H9 (cell line): ENCODE measurements at regions not wholly inside any gene's neighbourhood (a gene's known extent, or its start where the extent isn't known, plus 50 kb on each side); places are given as distances from the start of the nearest gene placed in this dataset.
A peak's percentile ranks its signal among the peaks of the same experiment; 100 is the strongest.

ENCODE experiments used
- DNase-seq: peaks from one replicate; pipeline ENCODE4 v3.0.0-alpha.2; 2017
- H2AFZ ChIP-seq: one replicate; pipeline ENCODE4 v1.6.1; 2013; ENCODE audit warnings: mild to moderate bottlenecking, low read length, control low read depth, moderate library complexity
- H2AK5ac ChIP-seq: 2 replicates; pipeline ENCODE4 v1.6.1; 2013; ENCODE audit warnings: low read length, control low read depth, mixed read lengths; ENCODE audit not compliant: insufficient read length
- H2BK120ac ChIP-seq: one replicate; pipeline ENCODE4 v1.6.1; 2013; ENCODE audit warnings: low read depth, mild to moderate bottlenecking, low read length, control low read depth, inconsistent platforms; ENCODE audit not compliant: poor library complexity, severe bottlenecking
- H2BK12ac ChIP-seq: 2 replicates; pipeline ENCODE4 v1.6.1; 2013; ENCODE audit warnings: low read length, control low read depth, mixed read lengths, low read depth; ENCODE audit not compliant: insufficient read length
- H2BK15ac ChIP-seq: 2 replicates; pipeline ENCODE4 v1.6.1; 2013; ENCODE audit warnings: low read depth, low read length, control low read depth
- H2BK20ac ChIP-seq: one replicate; pipeline ENCODE4 v1.6.1; 2013; ENCODE audit warnings: low read depth, mild to moderate bottlenecking, low read length, control low read depth, inconsistent platforms; ENCODE audit not compliant: poor library complexity, severe bottlenecking
- H2BK5ac ChIP-seq: 2 replicates; pipeline ENCODE4 v1.6.1; 2013; ENCODE audit warnings: low read length, control low read depth, mixed read lengths; ENCODE audit not compliant: insufficient read length
- H3K14ac ChIP-seq: 2 replicates; pipeline ENCODE4 v1.6.1; 2013; ENCODE audit warnings: low read length, control low read depth; ENCODE audit not compliant: insufficient read depth
- H3K18ac ChIP-seq: 2 replicates; pipeline ENCODE4 v1.6.1; 2013; ENCODE audit warnings: low read depth, mild to moderate bottlenecking, mixed read lengths, low read length, control low read depth; ENCODE audit not compliant: insufficient read length
- H3K23ac ChIP-seq: 2 replicates; pipeline ENCODE4 v1.6.1; 2013; ENCODE audit warnings: low read length, control low read depth, mixed read lengths, low read depth; ENCODE audit not compliant: insufficient read length
- H3K23me2 ChIP-seq: 2 replicates; pipeline ENCODE4 v1.6.1; 2013; ENCODE audit warnings: low read depth, mild to moderate bottlenecking, mixed read lengths, low read length, control low read depth; ENCODE audit not compliant: insufficient read length, poor library complexity, severe bottlenecking
- H3K27ac ChIP-seq: 2 replicates; pipeline ENCODE4 v1.5.1; 2013; ENCODE audit warnings: low read length, control low read depth, mixed read lengths, low read depth; ENCODE audit not compliant: insufficient read length
- H3K27me3 ChIP-seq: 2 replicates; pipeline ENCODE4 v1.6.1; 2013; ENCODE audit warnings: low read length, control low read depth, inconsistent platforms; ENCODE audit not compliant: insufficient read depth
- H3K4ac ChIP-seq: 2 replicates; pipeline ENCODE4 v1.6.1; 2013; ENCODE audit warnings: low read depth, mild to moderate bottlenecking, control low read depth, inconsistent platforms, low read length, moderate library complexity
- H3K4me1 ChIP-seq: 2 replicates; pipeline ENCODE4 v1.6.1; 2013; ENCODE audit warnings: low read length, control low read depth, inconsistent platforms; ENCODE audit not compliant: insufficient read depth
- H3K4me2 ChIP-seq: 2 replicates; pipeline ENCODE4 v1.6.1; 2013; ENCODE audit warnings: low read length, control low read depth, mixed read lengths; ENCODE audit not compliant: insufficient read length, insufficient read depth
- H3K56ac ChIP-seq: 2 replicates; pipeline ENCODE4 v1.6.1; 2013; ENCODE audit warnings: low read depth, mild to moderate bottlenecking, mixed read lengths, low read length, control low read depth; ENCODE audit not compliant: insufficient read length
- H3K79me1 ChIP-seq: 2 replicates; pipeline ENCODE4 v1.6.1; 2013; ENCODE audit warnings: low read depth, mild to moderate bottlenecking, moderate library complexity, low read length, control low read depth, inconsistent platforms; ENCODE audit not compliant: insufficient read depth, poor library complexity, severe bottlenecking
- H3K79me2 ChIP-seq: 2 replicates; pipeline ENCODE4 v1.6.1; 2013; ENCODE audit warnings: low read length, control low read depth, inconsistent platforms; ENCODE audit not compliant: insufficient read depth
- H3K9ac ChIP-seq: 2 replicates; pipeline ENCODE4 v1.6.1; 2013; ENCODE audit warnings: low read length, control low read depth, mixed read lengths; ENCODE audit not compliant: insufficient read length; ENCODE audit errors: extremely low read depth
- H3K9me3 ChIP-seq: one replicate; pipeline ENCODE4 v1.6.1; 2013; ENCODE audit warnings: low read depth, low read length, inconsistent platforms; ENCODE audit not compliant: control insufficient read depth
- H3T11ph ChIP-seq: one replicate; pipeline ENCODE4 v1.6.1; 2013; ENCODE audit warnings: mild to moderate bottlenecking, low read length, control low read depth, inconsistent platforms
- H4K20me1 ChIP-seq: one replicate; pipeline ENCODE4 v1.6.1; 2013; ENCODE audit not compliant: control insufficient read depth, insufficient read length, insufficient read depth
- H4K5ac ChIP-seq: 2 replicates; pipeline ENCODE4 v1.6.1; 2013; ENCODE audit warnings: low read depth, mild to moderate bottlenecking, mixed read lengths, low read length, control low read depth; ENCODE audit not compliant: insufficient read length
- H4K8ac ChIP-seq: replicated peaks from 2 replicates; pipeline ENCODE4 v1.6.1; 2013; ENCODE audit warnings: low read length, control low read depth, mixed read lengths, low read depth; ENCODE audit not compliant: insufficient read length
- H4K91ac ChIP-seq: 2 replicates; pipeline ENCODE4 v1.6.1; 2013; ENCODE audit warnings: low read depth, mild to moderate bottlenecking, moderate library complexity, mixed read lengths, low read length, control low read depth; ENCODE audit not compliant: insufficient read length
- H3K27ac Mint-ChIP-seq, 3 experiments: 2 replicates in 2 of 3; 3 replicates in 1 of 3; pipeline ENCODE4 v1.8.0; 2020 to 2021; ENCODE audit warnings: mixed read lengths in 3 of 3, mild to moderate bottlenecking in 1 of 3, moderate library complexity in 1 of 3
- H3K27me3 Mint-ChIP-seq: 2 replicates; pipeline ENCODE4 v1.8.0; 2021; ENCODE audit warnings: low read depth, mild to moderate bottlenecking, moderate library complexity, mixed read lengths
- H3K36me3 Mint-ChIP-seq, 3 experiments: 2 replicates in 2 of 3; 3 replicates in 1 of 3; pipeline ENCODE4 v1.8.0; 2020 to 2021; ENCODE audit warnings: low read depth in 3 of 3, mixed read lengths in 3 of 3; ENCODE audit not compliant: insufficient read depth in 1 of 3
- H3K4me1 Mint-ChIP-seq, 2 experiments: 2 replicates each; pipeline ENCODE4 v1.8.0; 2020; ENCODE audit warnings: mixed read lengths in 2 of 2
- H3K4me3 Mint-ChIP-seq, 2 experiments: 2 replicates in 1 of 2; 3 replicates in 1 of 2; pipeline ENCODE4 v1.8.0; 2020 to 2021; ENCODE audit warnings: mild to moderate bottlenecking in 2 of 2, mixed read lengths in 2 of 2, moderate library complexity in 1 of 2
- H3K9me3 Mint-ChIP-seq, 2 experiments: 2 replicates in 1 of 2; 3 replicates in 1 of 2; pipeline ENCODE4 v1.8.0; 2020; ENCODE audit warnings: mild to moderate bottlenecking in 2 of 2, mixed read lengths in 2 of 2, moderate library complexity in 1 of 2
- WGBS: extraction: QIAGEN DNeasy Blood & Tissue Kit; methylation state at CpG from one replicate; pipeline ENCODE4 v1.1.7; 2013; ENCODE audit warnings: missing lambda C conversion rate, low lambda C conversion rate, mixed read lengths; ENCODE audit not compliant: insufficient read length; ENCODE audit errors: extremely low coverage; 5-methylcytosine and 5-hydroxymethylcytosine counted together
- TF ChIP-seq, protein P1 (sequence below): fragments of 200-600 bp; sonication (generic); conservative IDR thresholded peaks from 3 replicates; pipeline ENCODE4 v1.8.0; 2021; ENCODE audit warnings: antibody characterized with exemption, mild to moderate bottlenecking

DNA sequence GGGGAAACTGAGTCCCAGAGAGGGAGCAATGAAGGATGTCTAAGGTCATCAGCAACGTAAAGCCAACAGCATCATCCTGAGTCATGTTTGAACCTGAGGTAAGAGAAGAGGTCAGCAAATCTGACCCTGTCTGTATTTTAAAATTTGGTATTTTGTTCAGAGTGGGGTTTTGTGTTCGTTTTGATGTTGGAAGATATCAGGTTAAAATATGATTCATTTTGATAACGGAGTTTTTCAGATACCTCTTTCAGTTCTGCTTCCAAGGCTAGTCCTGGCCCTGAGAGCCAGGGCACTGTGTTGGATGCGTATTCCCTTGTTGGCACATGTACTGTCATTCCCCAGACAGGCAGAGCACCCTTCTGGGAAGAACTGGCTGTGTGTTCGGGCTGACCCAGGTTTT is 291.0 kb downstream of the NSG2 start:
- Mint-ChIP-seq H3K27ac (peak overlapping the region in 1 of 3 experiments; percentile 28; a peak in 1 of 7 replicates), H3K36me3 (no peaks in the 10 kb centered on the region), H3K4me1 (peaks cover 18 to 21% of the 10 kb centered on the region in 2 experiments), H3K9me3 (no peaks in the 10 kb centered on the region; a peak in 1 of 5 replicates), H3K27me3 (peaks cover under 1% of the 10 kb centered on the region; the same call in 1 of the 2 replicates), H3K4me3 (no peak overlapping the region)
- Histone ChIP-seq H4K91ac (no peak overlapping the region), H3K4me2 (no peak overlapping the region), H3K56ac (no peak overlapping the region), H2BK120ac (no peak overlapping the region), H3K23ac (no peak overlapping the region), H4K8ac (no peak overlapping the region), H4K5ac (no peak overlapping the region), H3K79me1 (no peaks in the 10 kb centered on the region), H3K18ac (no peak overlapping the region), H3K4me1 (no peaks in the 10 kb centered on the region), H2BK15ac (no peak overlapping the region), H4K20me1 (no peaks in the 10 kb centered on the region), H2BK12ac (no peak overlapping the region), H3K23me2 (no peaks in the 10 kb centered on the region), H2AFZ (no peak overlapping the region), H2BK20ac (no peak overlapping the region), H2AK5ac (no peak overlapping the region), H3K9me3 (no peaks in the 10 kb centered on the region), H3K4ac (no peak overlapping the region), H3K9ac (no peak overlapping the region), H3K14ac (no peak overlapping the region), H3K79me2 (no peaks in the 10 kb centered on the region), H3T11ph (no peak overlapping the region), H3K27ac (no peak overlapping the region), H3K27me3 (no peaks in the 10 kb centered on the region), H2BK5ac (no peak overlapping the region)
- 100% methylated on average over 2 of the region's 5 CpGs for WGBS
- TF ChIP-seq, protein P1, sequence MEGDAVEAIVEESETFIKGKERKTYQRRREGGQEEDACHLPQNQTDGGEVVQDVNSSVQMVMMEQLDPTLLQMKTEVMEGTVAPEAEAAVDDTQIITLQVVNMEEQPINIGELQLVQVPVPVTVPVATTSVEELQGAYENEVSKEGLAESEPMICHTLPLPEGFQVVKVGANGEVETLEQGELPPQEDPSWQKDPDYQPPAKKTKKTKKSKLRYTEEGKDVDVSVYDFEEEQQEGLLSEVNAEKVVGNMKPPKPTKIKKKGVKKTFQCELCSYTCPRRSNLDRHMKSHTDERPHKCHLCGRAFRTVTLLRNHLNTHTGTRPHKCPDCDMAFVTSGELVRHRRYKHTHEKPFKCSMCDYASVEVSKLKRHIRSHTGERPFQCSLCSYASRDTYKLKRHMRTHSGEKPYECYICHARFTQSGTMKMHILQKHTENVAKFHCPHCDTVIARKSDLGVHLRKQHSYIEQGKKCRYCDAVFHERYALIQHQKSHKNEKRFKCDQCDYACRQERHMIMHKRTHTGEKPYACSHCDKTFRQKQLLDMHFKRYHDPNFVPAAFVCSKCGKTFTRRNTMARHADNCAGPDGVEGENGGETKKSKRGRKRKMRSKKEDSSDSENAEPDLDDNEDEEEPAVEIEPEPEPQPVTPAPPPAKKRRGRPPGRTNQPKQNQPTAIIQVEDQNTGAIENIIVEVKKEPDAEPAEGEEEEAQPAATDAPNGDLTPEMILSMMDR = no peak
- DNase-seq = no peak
